A673 (cell line): ENCODE measurements at regions not wholly inside any gene's neighbourhood (a gene's known extent, or its start where the extent isn't known, plus 50 kb on each side); places are given as distances from the start of the nearest gene placed in this dataset.

Source experiments
- BruUV-seq: library from RNA; stranded (reverse); fragments of 400-500 nt; replicated peaks from 2 replicates; lab custom pipeline; 2021; lab: Mats Ljungman, UMichigan
- CTCF ChIA-PET: fragments of 300-600 bp; sonication (Branson Sonifier 250); formaldehyde crosslinking; loops from one replicate; lab custom pipeline; 2022; ENCODE audit warnings: antibody characterized with exemption; lab: Charles Lee
- POLR2A ChIA-PET: fragments of 300-600 bp; sonication (Branson Sonifier 250); formaldehyde crosslinking; loops from one replicate; lab custom pipeline; 2022; ENCODE audit warnings: antibody characterized with exemption; ENCODE audit not compliant: low non-redundant PET; lab: Charles Lee
- DNase-seq: peaks from one replicate; pipeline ENCODE4 v3.0.0-alpha.2; 2015; ENCODE audit warnings: low spot score
- H3K27ac ChIP-seq: fragments of 200-600 bp; sonication (generic); 2 replicates; pipeline ENCODE4 v1.5.1; 2016; ENCODE audit warnings: mixed run types, low read depth, mild to moderate bottlenecking, mixed read lengths, antibody characterized with exemption, low read length; ENCODE audit not compliant: poor library complexity, severe bottlenecking
- H3K27me3 ChIP-seq: fragments of 200-600 bp; sonication (generic); replicated peaks from 2 replicates; pipeline ENCODE4 v1.6.1; 2017; ENCODE audit warnings: mixed run types, low read depth, mild to moderate bottlenecking, mixed read lengths, antibody characterized with exemption, low read length; ENCODE audit not compliant: insufficient read depth, poor library complexity
- H3K36me3 ChIP-seq: fragments of 200-600 bp; sonication (generic); 2 replicates; pipeline ENCODE4 v1.6.1; 2016; ENCODE audit warnings: mixed run types, mild to moderate bottlenecking, mixed read lengths, antibody characterized with exemption, low read length; ENCODE audit not compliant: insufficient read depth, poor library complexity, severe bottlenecking
- H3K4me1 ChIP-seq: fragments of 200-600 bp; sonication (generic); 2 replicates; pipeline ENCODE4 v1.6.1; 2017; ENCODE audit warnings: mixed run types, mild to moderate bottlenecking, mixed read lengths, antibody characterized with exemption, low read length; ENCODE audit not compliant: insufficient read depth, poor library complexity, severe bottlenecking
- H3K4me3 ChIP-seq: fragments of 200-600 bp; sonication (generic); 2 replicates; pipeline ENCODE4 v1.5.1; 2016; ENCODE audit warnings: low read depth, mixed run types, mild to moderate bottlenecking, mixed read lengths, low read length; ENCODE audit not compliant: poor library complexity, severe bottlenecking
- H3K9me3 ChIP-seq: fragments of 200-600 bp; sonication (generic); 2 replicates; pipeline ENCODE4 v1.6.1; 2016; ENCODE audit warnings: mixed run types, low read depth, mild to moderate bottlenecking, mixed read lengths, antibody characterized with exemption, low read length; ENCODE audit not compliant: poor library complexity, severe bottlenecking
- EZH2 ChIP-seq: fragments of 200-600 bp; sonication (generic); IDR thresholded peaks from 2 replicates; pipeline ENCODE4 v1.6.1; 2017; ENCODE audit warnings: borderline replicate concordance, low read depth, mild to moderate bottlenecking, mixed read lengths, antibody characterized with exemption, low read length; ENCODE audit not compliant: poor library complexity, severe bottlenecking
- intact Hi-C: fragments of 100-400 bp; cut with micrococcal nuclease; formaldehyde crosslinking; loops from one replicate; pipeline ENCODE4 v1.10.0; 2022; ENCODE audit not compliant: unreplicated experiment
- TF ChIP-seq, protein P1 (sequence below): fragments of 300-800, 200-600 bp; sonication (generic); conservative IDR thresholded peaks from 2 replicates; pipeline ENCODE4 v1.5.1; 2017; ENCODE audit warnings: low read depth, mild to moderate bottlenecking, antibody characterized with exemption, low read length, moderate library complexity, mixed read lengths

DNA sequence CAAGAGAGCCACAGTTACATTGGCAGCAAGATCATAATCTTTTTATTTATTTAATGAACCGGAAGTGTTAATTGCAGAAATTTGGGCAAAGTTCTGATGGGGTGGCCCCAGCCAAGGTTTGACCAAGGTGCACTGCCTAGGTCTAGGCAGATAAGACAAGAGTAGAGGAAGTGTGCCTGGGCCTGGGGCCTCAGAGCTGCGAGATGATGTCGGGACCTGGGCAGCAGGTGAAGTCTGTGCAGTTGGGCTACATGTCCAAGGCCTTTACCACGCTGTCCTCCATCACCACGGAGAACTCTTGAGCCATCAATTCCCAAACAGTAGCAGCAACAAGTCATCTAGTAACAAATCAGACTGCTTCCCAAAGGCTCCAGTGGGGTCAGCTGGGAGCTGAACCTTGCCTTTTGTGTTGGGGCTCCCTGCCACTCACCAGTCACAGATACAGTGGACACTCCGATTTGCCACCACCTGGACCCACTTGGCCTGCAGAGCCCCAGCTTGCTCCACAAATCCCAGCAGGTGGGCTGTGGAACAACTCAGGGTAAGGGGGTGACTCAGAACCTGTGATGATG is 52.5 kb upstream of the COMTD1 start:
- CTCF ChIA-PET = no interaction called here
- intact Hi-C loops = no loop called here
- no peak for DNase-seq

DNA sequence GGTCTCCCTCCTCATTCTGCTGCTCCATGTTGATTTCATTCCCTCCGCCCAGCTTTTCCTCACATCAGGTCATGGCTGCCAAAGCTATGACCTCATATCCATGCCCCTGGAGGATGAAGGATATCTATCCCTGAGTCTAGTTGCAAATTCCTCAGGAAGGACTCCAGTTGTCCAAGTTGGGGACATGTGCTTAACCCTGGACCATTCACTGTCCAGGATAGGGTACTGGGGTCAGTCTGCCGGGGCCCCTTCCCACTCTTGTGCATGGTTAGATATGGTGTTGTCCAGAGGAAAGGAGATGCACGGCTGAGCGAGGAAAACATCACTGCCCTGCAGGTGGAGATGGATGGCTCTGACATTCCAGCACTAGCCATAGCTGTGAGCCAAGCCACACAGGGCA is 51.9 kb upstream of the COMTD1 start:
- Histone ChIP-seq H3K27ac (no peak overlapping the region), H3K4me3 (no peak overlapping the region), H3K36me3 (no peaks in the 10 kb centered on the region), H3K9me3 (no peaks in the 10 kb centered on the region), H3K27me3 (peaks cover 22% of the 10 kb centered on the region), H3K4me1 (peaks cover 11% of the 10 kb centered on the region)
- no peak for TF ChIP-seq EZH2
- TF ChIP-seq, protein P1, sequence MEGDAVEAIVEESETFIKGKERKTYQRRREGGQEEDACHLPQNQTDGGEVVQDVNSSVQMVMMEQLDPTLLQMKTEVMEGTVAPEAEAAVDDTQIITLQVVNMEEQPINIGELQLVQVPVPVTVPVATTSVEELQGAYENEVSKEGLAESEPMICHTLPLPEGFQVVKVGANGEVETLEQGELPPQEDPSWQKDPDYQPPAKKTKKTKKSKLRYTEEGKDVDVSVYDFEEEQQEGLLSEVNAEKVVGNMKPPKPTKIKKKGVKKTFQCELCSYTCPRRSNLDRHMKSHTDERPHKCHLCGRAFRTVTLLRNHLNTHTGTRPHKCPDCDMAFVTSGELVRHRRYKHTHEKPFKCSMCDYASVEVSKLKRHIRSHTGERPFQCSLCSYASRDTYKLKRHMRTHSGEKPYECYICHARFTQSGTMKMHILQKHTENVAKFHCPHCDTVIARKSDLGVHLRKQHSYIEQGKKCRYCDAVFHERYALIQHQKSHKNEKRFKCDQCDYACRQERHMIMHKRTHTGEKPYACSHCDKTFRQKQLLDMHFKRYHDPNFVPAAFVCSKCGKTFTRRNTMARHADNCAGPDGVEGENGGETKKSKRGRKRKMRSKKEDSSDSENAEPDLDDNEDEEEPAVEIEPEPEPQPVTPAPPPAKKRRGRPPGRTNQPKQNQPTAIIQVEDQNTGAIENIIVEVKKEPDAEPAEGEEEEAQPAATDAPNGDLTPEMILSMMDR = no peak
- ChIA-PET POLR2A (no interaction called here), CTCF (no interaction called here)
- BruUV-seq = no TSS peak
- intact Hi-C loops = no loop called here
- no peak for DNase-seq

More for the DNA sequence above, 52.5 kb upstream of the COMTD1 start:
- no peaks in the 10 kb centered on the region for H3K9me3 ChIP-seq
- H3K4me3 ChIP-seq = no peak overlapping the region
- H3K27me3 ChIP-seq = peaks cover 26% of the 10 kb centered on the region
- no peak for TF ChIP-seq EZH2
- TF ChIP-seq, protein P1 = no peak
- POLR2A ChIA-PET = no interaction called here
- BruUV-seq = no TSS peak
- peaks cover 8% of the 10 kb centered on the region for H3K4me1 ChIP-seq
- H3K27ac ChIP-seq = no peak overlapping the region
- H3K36me3 ChIP-seq = no peaks in the 10 kb centered on the region

DNA sequence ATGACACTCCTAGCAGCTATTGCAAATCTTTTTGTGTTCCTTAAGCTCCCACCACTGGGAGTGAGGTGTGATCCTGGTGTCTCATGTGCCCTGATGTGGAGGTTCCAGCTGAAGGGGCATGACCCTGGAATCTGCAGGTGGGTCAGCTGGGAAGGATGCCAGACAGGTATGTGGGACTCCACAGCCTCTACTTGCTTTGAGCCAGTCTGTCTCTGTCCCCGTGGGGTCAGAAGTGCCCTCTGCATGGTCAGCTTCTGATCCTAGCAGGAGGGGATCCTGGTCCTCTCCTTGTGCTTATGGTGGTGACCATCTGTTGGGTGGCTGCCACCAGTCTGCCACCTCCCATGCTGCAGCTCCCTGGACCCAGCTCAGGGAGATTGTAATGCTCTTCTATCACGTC is 51.1 kb upstream of the COMTD1 start:
- Histone ChIP-seq H3K27ac (no peak overlapping the region), H3K36me3 (no peaks in the 10 kb centered on the region), H3K27me3 (peaks cover 17% of the 10 kb centered on the region), H3K9me3 (no peaks in the 10 kb centered on the region), H3K4me3 (no peak overlapping the region), H3K4me1 (peaks cover 11% of the 10 kb centered on the region)
- BruUV-seq = no TSS peak
- ChIA-PET CTCF (no interaction called here), POLR2A (no interaction called here)
- DNase-seq = no peak
- TF ChIP-seq, protein P1 = no peak
- TF ChIP-seq EZH2 = no peak
- intact Hi-C loops = no loop called here
